Vagina (tissue), 2 donors: ENCODE measurements at regions not wholly inside any gene's neighbourhood (a gene's known extent, or its start where the extent isn't known, plus 50 kb on each side); places are given as distances from the start of the nearest gene placed in this dataset.
"Not testable (repeated sequence)": the region's sequence is repeated elsewhere in the genome, so short reads cannot be mapped to it uniquely, and the experiment has no call there.

ENCODE experiments used
- DNase-seq, 2 donors: peaks; one replicate each; pipeline ENCODE4 v3.0.0-alpha.2; 2017; ENCODE audit errors: extremely low spot score in 2 of 2
- H3K27ac ChIP-seq: fragments of 200-600 bp; sonication (generic); one replicate; pipeline ENCODE4 v1.5.1; 2019
- H3K27me3 ChIP-seq: fragments of 200-600 bp; sonication (generic); one replicate; pipeline ENCODE4 v1.5.1; 2019
- H3K36me3 ChIP-seq, 2 donors: fragments of 200-600 bp; sonication (generic); one replicate each; pipeline ENCODE4 v1.5.1; 2017 to 2019
- H3K4me1 ChIP-seq: fragments of 200-600 bp; sonication (generic); one replicate; pipeline ENCODE4 v1.5.1; 2019
- H3K4me3 ChIP-seq, 2 donors: fragments of 200-600 bp; sonication (generic); 1 replicate in 1 of 2; 2 replicates in 1 of 2; pipeline ENCODE4 v1.5.1; 2016 to 2019
- H3K9me3 ChIP-seq: fragments of 200-600 bp; sonication (generic); one replicate; pipeline ENCODE4 v1.5.1; 2019
- CTCF ChIP-seq, 3 experiments: fragments of 450-650 bp in 2 of 3; fragments of 200-600 bp in 1 of 3; sonication (generic) in 1 of 3; IDR thresholded peaks; one replicate each; pipeline ENCODE4 v1.5.1; 2017 to 2019; ENCODE audit warnings: antibody characterized with exemption in 3 of 3, mild to moderate bottlenecking in 2 of 3, moderate library complexity in 2 of 3
- POLR2A ChIP-seq, 2 donors: fragments of 450-650 bp; IDR thresholded peaks; one replicate each; pipeline ENCODE4 v1.6.1; 2017; ENCODE audit warnings: antibody characterized with exemption in 2 of 2, mild to moderate bottlenecking in 2 of 2, moderate library complexity in 2 of 2
- POLR2AphosphoS5 ChIP-seq, 2 donors: sonication (generic); formaldehyde crosslinking; IDR thresholded peaks; one replicate each; pipeline ENCODE4 v1.9.0; 2017; ENCODE audit warnings: antibody characterized with exemption in 2 of 2, mild to moderate bottlenecking in 2 of 2, low read depth in 1 of 2; ENCODE audit not compliant: insufficient read depth in 1 of 2
- intact Hi-C: fragments of 100-400 bp; cut with DNase I; formaldehyde crosslinking; loops from one replicate; pipeline ENCODE4 v1.15.1; 2023

DNA sequence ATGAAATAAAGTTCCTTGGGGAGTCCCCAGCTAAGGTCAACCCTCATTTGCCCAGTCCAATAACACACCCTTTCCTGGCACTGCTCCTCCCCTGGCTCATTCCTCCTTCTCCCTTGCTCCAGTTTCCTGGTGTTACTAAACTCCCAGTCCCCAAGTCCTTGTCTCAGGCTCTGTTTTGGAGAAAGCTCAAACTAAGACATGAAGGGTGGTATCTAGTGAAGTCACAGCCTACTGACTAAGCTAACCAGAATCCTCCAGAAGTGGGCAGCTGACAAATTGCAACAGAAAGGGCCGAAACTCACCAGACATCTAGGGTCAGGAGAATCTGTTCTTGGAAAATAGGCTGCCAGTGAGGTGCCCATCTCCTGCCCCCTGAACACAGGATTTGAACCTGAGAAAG, 118.7 kb upstream of the NEK6 start:
- Histone ChIP-seq H3K36me3 (no peaks in the 10 kb centered on the region), H3K4me1 (no peaks in the 10 kb centered on the region), H3K27me3 (no peaks in the 10 kb centered on the region), H3K9me3 (no peaks in the 10 kb centered on the region), H3K4me3 (no peak overlapping the region), H3K27ac (no peak overlapping the region)
- intact Hi-C loops = no loop called here
- no peak for DNase-seq
- TF ChIP-seq CTCF (IDR thresholded peaks at IDR 0.05) (no peak), POLR2A (IDR thresholded peaks at IDR 0.05) (no peak), POLR2AphosphoS5 (IDR thresholded peaks at IDR 0.05; ENCODE audit: insufficient read depth in 1 of 2, low read depth in 1 of 2) (no peak)

DNA sequence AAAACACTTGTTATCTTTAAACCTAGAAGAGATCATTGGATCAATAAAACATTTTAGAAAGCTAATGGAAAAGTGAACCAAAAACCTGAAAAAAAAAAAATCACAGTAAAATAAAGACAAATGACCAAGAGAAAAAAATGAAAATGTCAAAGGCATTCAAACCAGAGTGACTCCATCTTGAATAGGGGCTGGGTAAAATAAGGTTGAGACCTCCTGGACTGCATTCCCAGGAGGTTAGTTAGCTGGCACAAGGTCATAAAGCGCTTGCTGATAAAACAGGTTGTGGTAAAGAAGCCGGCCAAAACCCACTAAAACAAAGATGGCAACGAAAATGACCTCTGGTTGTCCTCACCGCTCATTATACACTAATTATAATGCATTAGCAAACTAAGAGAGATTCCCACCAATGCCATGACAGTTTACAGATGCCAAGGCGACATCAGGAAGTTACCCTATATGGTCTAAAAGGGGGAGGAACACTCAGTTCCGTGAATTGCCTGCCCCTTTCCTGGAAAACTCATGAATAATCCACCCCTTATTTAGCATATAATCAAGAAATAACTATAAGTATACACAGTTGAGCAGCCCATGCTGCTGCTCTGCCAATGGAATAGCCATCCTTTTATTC, 116.7 kb upstream of the NEK6 start:
- Histone ChIP-seq H3K4me1 (no peaks in the 10 kb centered on the region), H3K9me3 (no peaks in the 10 kb centered on the region), H3K27me3 (no peaks in the 10 kb centered on the region), H3K4me3 (no peak overlapping the region), H3K27ac (no peak overlapping the region), H3K36me3 (no peaks in the 10 kb centered on the region)
- intact Hi-C loops = no loop called here
- no peak for TF ChIP-seq POLR2AphosphoS5 (IDR thresholded peaks at IDR 0.05; ENCODE audit: insufficient read depth in 1 of 2, low read depth in 1 of 2)
- TF ChIP-seq POLR2A (IDR thresholded peaks at IDR 0.05) = no peak
- TF ChIP-seq CTCF (IDR thresholded peaks at IDR 0.05) = no peak
- DNase-seq = no peak

- H3K9me3 ChIP-seq, H3K36me3 ChIP-seq, intact Hi-C loops, H3K27me3 ChIP-seq, H3K4me3 ChIP-seq, H3K4me1 ChIP-seq, H3K27ac ChIP-seq: not testable (repeated sequence)
- DNase-seq = peak in 1 of 2 donors; percentile 47
These were observed 113.1 kb upstream of the NEK6 start for GRCh38 chr9:124144561-124145123.

- Histone ChIP-seq H3K36me3 (no peaks in the 10 kb centered on the region), H3K4me3 (no peak overlapping the region), H3K27ac (no peak overlapping the region), H3K9me3 (no peaks in the 10 kb centered on the region), H3K27me3 (no peaks in the 10 kb centered on the region), H3K4me1 (no peaks in the 10 kb centered on the region)
- DNase-seq = peak in 1 of 2 donors; percentile 2
- no peak for TF ChIP-seq POLR2AphosphoS5 (IDR thresholded peaks at IDR 0.05; ENCODE audit: insufficient read depth in 1 of 2, low read depth in 1 of 2)
- intact Hi-C loops = no loop called here
These were observed 111.7 kb upstream of the NEK6 start for GRCh38 chr9:124146031-124146561.

DNA sequence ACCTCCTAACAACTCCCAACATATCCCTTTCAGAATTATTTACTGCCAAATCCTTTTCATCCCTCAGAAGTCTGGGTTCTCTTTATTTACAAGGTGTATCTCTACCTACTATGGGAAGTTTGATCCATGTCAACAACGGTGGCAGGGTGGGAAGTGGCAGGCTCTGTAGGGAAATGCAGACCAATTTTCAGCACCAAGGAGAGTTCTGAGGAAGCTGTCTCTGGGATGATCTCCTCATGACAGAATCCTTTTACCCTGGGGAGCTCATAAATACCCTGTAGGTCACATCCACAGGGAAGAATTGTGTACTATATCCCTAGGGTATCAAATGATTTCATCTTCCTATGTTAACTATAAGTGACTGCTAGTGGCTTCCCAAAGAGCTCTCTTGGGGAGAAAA, 107.8 kb upstream of the NEK6 start:
- Histone ChIP-seq H3K4me1 (no peaks in the 10 kb centered on the region), H3K9me3 (no peaks in the 10 kb centered on the region), H3K36me3 (no peaks in the 10 kb centered on the region), H3K4me3 (no peak overlapping the region), H3K27ac (no peak overlapping the region), H3K27me3 (no peaks in the 10 kb centered on the region)
- intact Hi-C loops = no loop called here
- DNase-seq = no peak
- TF ChIP-seq POLR2A (IDR thresholded peaks at IDR 0.05) = no peak
- TF ChIP-seq POLR2AphosphoS5 (IDR thresholded peaks at IDR 0.05; ENCODE audit: insufficient read depth in 1 of 2, low read depth in 1 of 2) = no peak
- no peak for TF ChIP-seq CTCF (IDR thresholded peaks at IDR 0.05)

- intact Hi-C loops = no loop called here
- H3K4me3 ChIP-seq = no peak overlapping the region
- no peaks in the 10 kb centered on the region for H3K36me3 ChIP-seq
- H3K9me3 ChIP-seq = no peaks in the 10 kb centered on the region
- no peak for DNase-seq
- H3K27me3 ChIP-seq = no peaks in the 10 kb centered on the region
- TF ChIP-seq POLR2A (IDR thresholded peaks at IDR 0.05) (no peak), POLR2AphosphoS5 (IDR thresholded peaks at IDR 0.05; ENCODE audit: insufficient read depth in 1 of 2, low read depth in 1 of 2) (no peak), CTCF (IDR thresholded peaks at IDR 0.05) (no peak)
- H3K4me1 ChIP-seq = no peaks in the 10 kb centered on the region
- no peak overlapping the region for H3K27ac ChIP-seq
These were observed 93.9 kb upstream of the NEK6 start for GRCh38 chr9:124163760-124164255.
